Spleen (tissue), 7 donors: ENCODE measurements at regions not wholly inside any gene's neighbourhood (a gene's known extent, or its start where the extent isn't known, plus 50 kb on each side); places are given as distances from the start of the nearest gene placed in this dataset.

Experiments
- CTCF ChIP-seq, 11 experiments: fragments of 200-600 bp in 7 of 11; fragments of 450-650 bp in 4 of 11; sonication (generic) in 4 of 11; IDR thresholded peaks in 8 of 11; conservative IDR thresholded peaks in 3 of 11; 1 replicate in 7 of 11; 2 replicates in 4 of 11; pipeline versions ENCODE4 v1.4.0 to v1.8.0; 2016 to 2021; ENCODE audit warnings: antibody characterized with exemption in 11 of 11, inconsistent platforms in 4 of 11, mild to moderate bottlenecking in 1 of 11
- POLR2AphosphoS5 ChIP-seq, 3 donors: sonication (generic); formaldehyde crosslinking; IDR thresholded peaks; one replicate each; pipeline ENCODE4 v1.5.1; 2017; ENCODE audit warnings: antibody characterized with exemption in 3 of 3
- donor health status: DM: no; HTN: no; CAD: no; lungs with moderate emphysema.
- donor health status: DM: no; HTN: no; CAD: no.
- donor health status: DM: no; HTN: no; CAD: no.

- TF ChIP-seq CTCF (IDR thresholded peaks at IDR 0.05 in 8 of 11, conservative IDR thresholded peaks at IDR 0.05 in 3 of 11) (no peak), POLR2AphosphoS5 (IDR thresholded peaks at IDR 0.05) (no peak)
These were observed 375.1 kb downstream of the CHSY3 start for GRCh38 chr5:130279386-130279785.
